Ovary (tissue), 3 donors: ENCODE measurements at regions not wholly inside any gene's neighbourhood (a gene's known extent, or its start where the extent isn't known, plus 50 kb on each side); places are given as distances from the start of the nearest gene placed in this dataset.

Source experiments
- CTCF ChIP-seq, 3 donors: fragments of 450-650 bp in 2 of 3; fragments of 200-600 bp in 1 of 3; IDR thresholded peaks; one replicate each; pipeline versions ENCODE4 v1.5.1 to v1.8.0; 2016 to 2022; ENCODE audit warnings: antibody characterized with exemption in 3 of 3, mild to moderate bottlenecking in 1 of 3
- EP300 ChIP-seq: sonication (generic); formaldehyde crosslinking; IDR thresholded peaks from one replicate; pipeline ENCODE4 v1.6.1; 2017; ENCODE audit warnings: antibody characterized with exemption
- POLR2A ChIP-seq: fragments of 450-650 bp; IDR thresholded peaks from one replicate; pipeline ENCODE4 v1.6.1; 2017; ENCODE audit warnings: antibody characterized with exemption, mild to moderate bottlenecking, moderate library complexity
- donor health status: DM: no; HTN: no; CAD: no.

- TF ChIP-seq CTCF (IDR thresholded peaks at IDR 0.05) = no peak
- TF ChIP-seq POLR2A = no peak
- TF ChIP-seq EP300 = no peak
These were observed 77.1 kb upstream of the SLC22A23 start for GRCh38 chr6:3533981-3534380.
